ENCODE measurements at regions not wholly inside any gene's neighbourhood (a gene's known extent, or its start where the extent isn't known, plus 50 kb on each side); places are given as distances from the start of the nearest gene placed in this dataset.

GRCh38 chr21:33967086-33967571, 51.5 kb upstream of the ATP5PO start:
- ChIA-PET CTCF (interaction anchor here (0.9 kb wide), 1 partner anchor 109 kb away, joined by 3 read pairs; no protein-coding TSS in a partner anchor), POLR2A (interaction anchor here (1.4 to 1.5 kb wide), 2 partner anchors 15 to 17 kb away, joined by 4 to 6 read pairs; no protein-coding TSS in a partner anchor), SMC1A (ENCODE audit: uncharacterized antibody, unreplicated experiment) (interaction anchor here (1.1 to 16.4 kb wide), 4 partner anchors 13 to 50 kb away, joined by 4 to 290 read pairs (median 5); no protein-coding TSS in a partner anchor), RAD21 (ENCODE audit: unreplicated experiment) (interaction anchor here (1.0 to 14.7 kb wide), 4 partner anchors 10 to 53 kb away, joined by 3 to 182 read pairs (median 11); no protein-coding TSS in a partner anchor)
- no TSS peak for BruUV-seq (replicated peaks)
- Histone ChIP-seq H3K4me2 (ENCODE audit: control insufficient read depth, insufficient read depth) (no peak overlapping the region), H3K4me3 (no peak overlapping the region), H3K27me3 (replicated peaks in 1 of 2; ENCODE audit: control insufficient read depth in 2 of 2, insufficient read depth in 2 of 2, low read length in 1 of 2) (no peaks in the 10 kb centered on the region), H3K9me3 (replicated peaks; ENCODE audit: control insufficient read depth, insufficient read depth, low read length) (no peaks in the 10 kb centered on the region; the same call in 2 of the 3 replicates), H3K79me2 (ENCODE audit: control insufficient read depth, insufficient read depth, low read length) (no peaks in the 10 kb centered on the region), H3K4me1 (ENCODE audit: control insufficient read depth, insufficient read depth, low read length) (no peaks in the 10 kb centered on the region), H2AFZ (ENCODE audit: control insufficient read depth, low read depth, low read length) (no peak overlapping the region), H3K9ac (ENCODE audit: control insufficient read depth, insufficient read depth, low read length) (no peak overlapping the region), H3K36me3 (ENCODE audit: control insufficient read depth in 2 of 2, insufficient read depth in 2 of 2, low read length in 1 of 2) (no peaks in the 10 kb centered on the region), H3K27ac (ENCODE audit: control insufficient read depth, insufficient read depth) (no peak overlapping the region), H4K20me1 (ENCODE audit: control insufficient read depth, insufficient read depth) (no peaks in the 10 kb centered on the region)
- FAIRE-seq (no peak), ATAC-seq (no peak), DNase-seq (ENCODE audit: low read depth, low spot score) (no peak)
- in situ Hi-C loops (cut with MboI), result no loop called here
- intact Hi-C loops (cut with micrococcal nuclease; ENCODE audit: unreplicated experiment), result no loop called here
- WGBS (ENCODE audit: insufficient coverage, insufficient replicate concordance, low lambda C conversion rate, missing lambda C conversion rate), result 82% methylated on average over 5 of the region's 5 CpGs
- TF ChIP-seq FOXK2 (IDR thresholded peaks at IDR 0.05) (no peak), MXI1 (IDR thresholded peaks at IDR 0.05; ENCODE audit: low read depth, low read length) (no peak), NFYA (IDR thresholded peaks at IDR 0.05; ENCODE audit: borderline replicate concordance, low read depth, low read length) (no peak), RB1 (IDR thresholded peaks at IDR 0.05; ENCODE audit: borderline replicate concordance) (no peak), SPI1 (IDR thresholded peaks at IDR 0.05; ENCODE audit: borderline replicate concordance, insufficient read depth, low read depth, low read length) (no peak), USF2 (IDR thresholded peaks at IDR 0.05; ENCODE audit: borderline replicate concordance, low read depth, low read length) (no peak), CBX3 (IDR thresholded peaks at IDR 0.05; ENCODE audit: borderline replicate concordance, low read depth) (no peak), KDM1A (IDR thresholded peaks at IDR 0.05; ENCODE audit: borderline replicate concordance) (no peak), LARP7 (IDR thresholded peaks at IDR 0.05) (no peak), REST (IDR thresholded peaks at IDR 0.05; ENCODE audit: low read depth, low read length) (no peak), SIX5 (IDR thresholded peaks at IDR 0.05; ENCODE audit: low read depth, low read length, severe bottlenecking) (no peak), CHD2 (IDR thresholded peaks at IDR 0.05; ENCODE audit: borderline replicate concordance, low read depth, low read length) (no peak), NRF1 (conservative IDR thresholded peaks at IDR 0.05; ENCODE audit: low read depth, low read length) (no peak), ZNF207 (IDR thresholded peaks at IDR 0.05; ENCODE audit: borderline replicate concordance) (no peak), SMAD5 (IDR thresholded peaks at IDR 0.05; ENCODE audit: low read depth) (no peak), TCF12 (IDR thresholded peaks at IDR 0.05; ENCODE audit: low read depth, low read length) (no peak), PBX3 (IDR thresholded peaks at IDR 0.05; ENCODE audit: insufficient replicate concordance, low read depth, low read length) (no peak), RFX5 (IDR thresholded peaks at IDR 0.05; ENCODE audit: low read depth, low read length) (no peak)

Data from GM12878 (cell line).